Activated CD8-positive, alpha-beta T cell treated with anti-CD3 and anti-CD28 coated beads, Interleukin-2, amount 10 ng/mL, durations not matched to agents 7 days and 5 days (primary cell): ENCODE measurements at regions not wholly inside any gene's neighbourhood (a gene's known extent, or its start where the extent isn't known, plus 50 kb on each side); places are given as distances from the start of the nearest gene placed in this dataset.
"Not testable (repeated sequence)": the region's sequence is repeated elsewhere in the genome, so short reads cannot be mapped to it uniquely, and the experiment has no call there.

Experiments used
- ATAC-seq: fragments of 150-1000 bp; cut with Tn5 transposase; one replicate; pipeline ENCODE4 v1.10.0; 2021; ENCODE audit warnings: moderate library complexity
- CTCF ChIA-PET: fragments of 350-600 bp; sonication (Branson Sonifier 250); formaldehyde crosslinking; loops from one replicate; lab custom pipeline; 2021; ENCODE audit warnings: antibody characterized with exemption; lab: Charles Lee
- POLR2A ChIA-PET: fragments of 350-600 bp; sonication (Branson Sonifier 250); formaldehyde crosslinking; loops from one replicate; lab custom pipeline; 2021; ENCODE audit warnings: antibody characterized with exemption; lab: Charles Lee
- DNase-seq: peaks from one replicate; pipeline ENCODE4 v3.0.0-alpha.2; 2020
- H3K27ac Mint-ChIP-seq: one replicate; pipeline ENCODE4 v1.8.0; 2021; ENCODE audit warnings: mild to moderate bottlenecking, mixed read lengths
- H3K27me3 Mint-ChIP-seq: one replicate; pipeline ENCODE4 v1.8.0; 2021; ENCODE audit warnings: low read depth, mixed read lengths
- H3K36me3 Mint-ChIP-seq: one replicate; pipeline ENCODE4 v1.8.0; 2021; ENCODE audit warnings: low read depth, mixed read lengths
- H3K4me1 Mint-ChIP-seq: one replicate; pipeline ENCODE4 v1.8.0; 2021; ENCODE audit warnings: low read depth, mixed read lengths
- H3K4me3 Mint-ChIP-seq: one replicate; pipeline ENCODE4 v1.8.0; 2021; ENCODE audit warnings: mild to moderate bottlenecking, mixed read lengths
- H3K9me3 Mint-ChIP-seq: one replicate; pipeline ENCODE4 v1.8.0; 2022; ENCODE audit warnings: mixed read lengths; ENCODE audit not compliant: insufficient read depth

DNA sequence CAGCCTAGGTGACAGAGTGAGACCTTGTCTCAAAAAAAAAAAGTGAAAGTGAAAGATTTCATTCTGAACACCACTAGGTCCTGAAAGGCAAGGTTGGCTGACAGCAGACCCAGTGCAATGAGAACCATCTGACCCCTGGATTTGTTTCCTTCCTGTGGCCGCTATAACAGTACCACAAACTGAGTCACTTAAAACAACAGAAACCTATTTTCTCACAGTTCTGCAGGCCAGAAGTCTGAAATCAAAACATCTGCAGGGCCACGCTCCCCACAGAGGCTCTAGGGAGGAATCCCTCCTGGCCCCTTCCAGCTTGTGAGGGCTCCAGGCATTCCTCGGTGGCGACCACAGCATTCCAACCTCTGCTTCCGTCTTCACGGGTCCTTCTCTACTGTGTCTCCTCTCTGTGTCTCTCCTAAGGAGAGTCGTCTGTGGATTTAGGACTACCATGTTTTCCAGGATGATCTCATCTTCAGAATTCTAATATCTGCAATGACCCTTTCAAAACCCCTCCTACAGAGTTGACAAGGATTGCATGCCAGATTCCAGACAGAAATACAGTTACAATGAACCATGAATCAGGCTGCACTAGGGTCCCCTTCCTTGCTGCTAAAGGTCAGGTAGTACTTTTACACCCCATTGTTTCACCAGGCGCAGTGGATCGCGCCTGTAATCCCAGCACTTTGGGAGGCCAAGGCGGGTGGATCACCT lies 78.0 kb upstream of the ADGRL1 start:
- H3K4me1 Mint-ChIP-seq = peaks cover 17% of the 10 kb centered on the region
- H3K9me3 Mint-ChIP-seq, H3K27me3 Mint-ChIP-seq, H3K36me3 Mint-ChIP-seq, CTCF ChIA-PET, POLR2A ChIA-PET: not testable (repeated sequence)
- peak overlapping the region; percentile 73 for H3K27ac Mint-ChIP-seq
- H3K4me3 Mint-ChIP-seq = peak overlapping the region; percentile 32
- DNase-seq (peak; percentile 72), ATAC-seq (peak; percentile 93)

DNA sequence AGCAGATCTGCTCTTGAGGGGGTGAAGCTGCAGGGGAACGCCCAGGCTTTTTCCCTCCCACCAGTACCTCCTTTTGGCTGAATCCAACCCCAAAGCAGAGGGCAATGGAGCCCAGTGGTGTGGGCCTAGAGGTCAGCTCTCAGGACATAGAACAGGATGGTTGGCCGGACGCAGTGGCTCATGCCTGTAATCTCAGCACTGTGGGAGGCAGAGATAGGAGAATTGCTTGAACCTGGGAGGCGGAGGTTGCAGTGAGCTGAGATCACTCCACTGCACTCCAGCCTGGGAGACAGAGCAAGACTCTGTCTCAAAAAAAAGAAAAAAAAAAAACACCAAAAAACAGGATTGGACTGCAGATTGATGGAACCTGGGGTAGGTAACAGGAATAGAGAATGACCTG lies 73.3 kb upstream of the ADGRL1 start:
- H3K9me3 Mint-ChIP-seq, ATAC-seq, CTCF ChIA-PET, DNase-seq, H3K27me3 Mint-ChIP-seq, H3K27ac Mint-ChIP-seq, H3K4me3 Mint-ChIP-seq: not testable (repeated sequence)
- POLR2A ChIA-PET = interaction anchor here (1.1 kb wide), 1 partner anchor 143 kb away, joined by 3 read pairs; the partner anchor contains the start of gene ASF1B
- H3K4me1 Mint-ChIP-seq = peaks cover 17% of the 10 kb centered on the region
- H3K36me3 Mint-ChIP-seq = peaks cover 11% of the 10 kb centered on the region

DNA sequence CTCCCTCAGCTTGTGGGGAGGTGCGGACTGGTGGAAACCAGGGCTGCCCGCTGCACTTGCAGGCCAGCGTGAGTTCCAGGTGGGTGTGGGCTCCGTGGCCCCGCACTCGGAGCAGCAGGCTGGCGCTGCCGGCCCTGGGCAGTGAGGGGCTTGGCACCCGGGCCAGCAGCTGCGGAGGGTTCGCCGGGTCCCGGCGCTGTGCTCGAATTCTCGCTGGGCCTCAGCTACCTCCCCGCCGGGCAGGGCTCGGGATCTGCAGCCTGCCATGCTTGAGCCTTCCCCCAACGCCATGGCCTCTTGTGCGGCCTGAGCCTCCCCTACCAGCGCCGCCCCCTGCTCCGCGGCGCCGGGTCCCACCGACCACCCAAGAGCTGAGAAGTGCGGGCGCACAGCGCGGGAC lies 71.6 kb upstream of the ADGRL1 start:
- ChIA-PET POLR2A (no interaction called here), CTCF (interaction anchor here (0.9 to 1.1 kb wide), 3 partner anchors 60 to 77 kb away, joined by 3 read pairs; no protein-coding TSS in a partner anchor)
- Mint-ChIP-seq H3K4me3 (no peak overlapping the region), H3K27ac (no peak overlapping the region), H3K27me3 (peaks cover 3% of the 10 kb centered on the region), H3K36me3 (peaks cover 11% of the 10 kb centered on the region), H3K9me3 (peaks cover 5% of the 10 kb centered on the region), H3K4me1 (peaks cover 10% of the 10 kb centered on the region)
- no peak for ATAC-seq
- DNase-seq = no peak

GRCh38 chr19:14275823-14276222 lies 69.9 kb upstream of the ADGRL1 start:
- H3K27me3 Mint-ChIP-seq, H3K9me3 Mint-ChIP-seq, H3K27ac Mint-ChIP-seq, H3K4me3 Mint-ChIP-seq, DNase-seq, POLR2A ChIA-PET, CTCF ChIA-PET, ATAC-seq: not testable (repeated sequence)
- peaks cover 10% of the 10 kb centered on the region for H3K4me1 Mint-ChIP-seq
- H3K36me3 Mint-ChIP-seq = peaks cover 11% of the 10 kb centered on the region

GRCh38 chr19:14272623-14273022 lies 66.7 kb upstream of the ADGRL1 start:
- CTCF ChIA-PET = interaction anchor here (1.2 to 2.3 kb wide), 2 partner anchors 16 to 76 kb away, joined by 4 to 6 read pairs; no protein-coding TSS in a partner anchor
- H3K4me3 Mint-ChIP-seq = no peak overlapping the region
- DNase-seq = no peak
- H3K27ac Mint-ChIP-seq = no peak overlapping the region
- peaks cover 4% of the 10 kb centered on the region for H3K27me3 Mint-ChIP-seq
- POLR2A ChIA-PET = no interaction called here
- peaks cover 10% of the 10 kb centered on the region for H3K4me1 Mint-ChIP-seq
- H3K9me3 Mint-ChIP-seq = peaks cover 5% of the 10 kb centered on the region
- H3K36me3 Mint-ChIP-seq = peaks cover 11% of the 10 kb centered on the region
- ATAC-seq = no peak

GRCh38 chr19:14271840-14272239 lies 65.9 kb upstream of the ADGRL1 start:
- H3K4me1 Mint-ChIP-seq = peaks cover 10% of the 10 kb centered on the region
- no peak overlapping the region for H3K4me3 Mint-ChIP-seq
- DNase-seq (no peak), ATAC-seq (no peak)
- peaks cover 11% of the 10 kb centered on the region for H3K36me3 Mint-ChIP-seq
- ChIA-PET POLR2A (no interaction called here), CTCF (interaction anchor here (2.3 kb wide), 1 partner anchor 17 kb away, joined by 6 read pairs; no protein-coding TSS in a partner anchor)
- H3K27ac Mint-ChIP-seq = no peak overlapping the region
- H3K9me3 Mint-ChIP-seq = peaks cover 5% of the 10 kb centered on the region
- H3K27me3 Mint-ChIP-seq = peaks cover 4% of the 10 kb centered on the region

DNA sequence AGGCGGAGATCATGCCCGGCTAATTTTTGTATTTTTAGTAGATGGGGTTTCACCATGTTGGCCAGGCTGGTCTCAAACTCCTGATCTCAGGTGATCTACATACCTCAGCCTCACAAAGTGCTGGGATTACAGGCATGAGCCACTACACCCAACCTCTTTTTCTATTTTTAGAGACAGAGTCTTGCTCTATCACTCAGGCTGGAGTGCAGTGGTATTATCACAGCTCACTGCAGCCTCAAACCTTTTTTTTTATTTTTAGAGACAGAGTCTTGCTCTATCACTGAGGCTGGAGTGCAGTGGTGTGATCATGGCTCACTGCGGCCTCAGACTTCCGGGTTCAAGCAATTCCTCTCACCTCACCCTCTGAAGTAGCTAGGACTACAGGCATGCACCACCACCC lies 64.6 kb upstream of the ADGRL1 start:
- H3K27ac Mint-ChIP-seq, H3K27me3 Mint-ChIP-seq, H3K9me3 Mint-ChIP-seq, H3K36me3 Mint-ChIP-seq, H3K4me3 Mint-ChIP-seq, CTCF ChIA-PET, POLR2A ChIA-PET, DNase-seq, ATAC-seq: not testable (repeated sequence)
- peaks cover 10% of the 10 kb centered on the region for H3K4me1 Mint-ChIP-seq

GRCh38 chr19:14267224-14267741 lies 61.3 kb upstream of the ADGRL1 start:
- DNase-seq (no peak), ATAC-seq (no peak)
- H3K27me3 Mint-ChIP-seq = no peaks in the 10 kb centered on the region
- H3K9me3 Mint-ChIP-seq = no peaks in the 10 kb centered on the region
- H3K27ac Mint-ChIP-seq = no peak overlapping the region
- ChIA-PET CTCF (interaction anchor here (1.3 kb wide), 1 partner anchor 90 kb away, joined by 5 read pairs; no protein-coding TSS in a partner anchor), POLR2A (no interaction called here)
- no peaks in the 10 kb centered on the region for H3K36me3 Mint-ChIP-seq
- H3K4me1 Mint-ChIP-seq = no peaks in the 10 kb centered on the region
- no peak overlapping the region for H3K4me3 Mint-ChIP-seq

GRCh38 chr19:14266208-14266607 lies 60.2 kb upstream of the ADGRL1 start:
- ATAC-seq, H3K27ac Mint-ChIP-seq, POLR2A ChIA-PET, H3K4me1 Mint-ChIP-seq, H3K4me3 Mint-ChIP-seq, DNase-seq, H3K36me3 Mint-ChIP-seq, H3K27me3 Mint-ChIP-seq, H3K9me3 Mint-ChIP-seq: not testable (repeated sequence)
- CTCF ChIA-PET = interaction anchor here (1.7 kb wide), 1 partner anchor 49 kb away, joined by 3 read pairs; no protein-coding TSS in a partner anchor

- no peak for ATAC-seq
- Mint-ChIP-seq H3K4me3 (no peak overlapping the region), H3K9me3 (no peaks in the 10 kb centered on the region), H3K27ac (no peak overlapping the region), H3K27me3 (no peaks in the 10 kb centered on the region), H3K4me1 (no peaks in the 10 kb centered on the region), H3K36me3 (no peaks in the 10 kb centered on the region)
- DNase-seq = no peak
- POLR2A ChIA-PET = no interaction called here
- CTCF ChIA-PET = interaction anchor here (1.7 kb wide), 1 partner anchor 48 kb away, joined by 3 read pairs; no protein-coding TSS in a partner anchor
Measured at GRCh38 chr19:14265290-14266036, 59.5 kb upstream of the ADGRL1 start.

- H3K36me3 Mint-ChIP-seq, CTCF ChIA-PET, H3K4me3 Mint-ChIP-seq, H3K27me3 Mint-ChIP-seq, DNase-seq, H3K9me3 Mint-ChIP-seq, POLR2A ChIA-PET, H3K27ac Mint-ChIP-seq: not testable (repeated sequence)
- peaks cover 15% of the 10 kb centered on the region for H3K4me1 Mint-ChIP-seq
- ATAC-seq = peak; percentile 53
Measured at GRCh38 chr19:14255902-14256649, 50.1 kb upstream of the ADGRL1 start.
